Endothelial cell of umbilical vein (primary cell): ENCODE measurements at regions not wholly inside any gene's neighbourhood (a gene's known extent, or its start where the extent isn't known, plus 50 kb on each side); places are given as distances from the start of the nearest gene placed in this dataset.

Source experiments
- BruUV-seq: library from RNA; stranded (reverse); fragments of 400-500 nt; replicated peaks from 2 replicates; lab custom pipeline; 2021; lab: Mats Ljungman, UMichigan
- CTCF ChIA-PET: fragments of 300-600, 350-600 bp; sonication (Branson Sonifier 250); formaldehyde crosslinking; loops from one replicate; lab custom pipeline; 2021; ENCODE audit warnings: antibody characterized with exemption, inconsistent platforms; lab: Charles Lee
- POLR2A ChIA-PET: fragments of 300-600, 350-600 bp; sonication (Branson Sonifier 250); formaldehyde crosslinking; loops from one replicate; lab custom pipeline; 2021; ENCODE audit warnings: antibody characterized with exemption, inconsistent platforms; lab: Charles Lee
- DNase-seq: peaks from one replicate; pipeline ENCODE4 v3.0.0-alpha.2; 2011; ENCODE audit warnings: low read depth, low spot score
- FAIRE-seq: peaks from 2 replicates; lab custom pipeline; 2011; peaks lifted over from hg19 to GRCh38; lab: Jason Lieb, UNC
- H2AFZ ChIP-seq: 2 replicates; pipeline ENCODE4 v1.6.0; 2012; ENCODE audit warnings: low read depth, low read length, control low read depth, inconsistent platforms
- H3K27ac ChIP-seq: 2 replicates; pipeline ENCODE4 v1.5.1; 2011; ENCODE audit warnings: low read depth, mild to moderate bottlenecking, control low read depth, low read length, moderate library complexity; ENCODE audit not compliant: insufficient read depth
- H3K27me3 ChIP-seq, 2 experiments: 2 replicates each; pipeline versions ENCODE4 v1.6.0 to v1.6.1; 2011; ENCODE audit warnings: low read length in 2 of 2, mixed read lengths in 1 of 2; ENCODE audit not compliant: control insufficient read depth in 2 of 2, insufficient read depth in 2 of 2
- H3K36me3 ChIP-seq, 2 experiments: 2 replicates in 1 of 2; 3 replicates in 1 of 2; pipeline ENCODE4 v1.5.1; 2011; ENCODE audit warnings: low read length in 2 of 2, mild to moderate bottlenecking in 1 of 2, moderate library complexity in 1 of 2; ENCODE audit not compliant: control insufficient read depth in 2 of 2, insufficient read depth in 2 of 2; ENCODE audit errors: extremely low read depth in 1 of 2
- H3K4me1 ChIP-seq: 3 replicates; pipeline ENCODE4 v1.5.1; 2011; ENCODE audit warnings: mild to moderate bottlenecking, low read length; ENCODE audit not compliant: control insufficient read depth, insufficient read depth; ENCODE audit errors: extremely low read depth
- H3K4me2 ChIP-seq: 2 replicates; pipeline ENCODE4 v1.6.1; 2011; ENCODE audit warnings: low read length, control low read depth, mixed read lengths; ENCODE audit not compliant: insufficient read depth
- H3K4me3 ChIP-seq, 3 experiments: fragments of 200-600 bp in 1 of 3; sonication (generic), shearing (Covaris generic) in 1 of 3; replicated peaks in 1 of 3; 2 replicates each; pipeline ENCODE4 v1.5.1; 2011 to 2016; ENCODE audit warnings: control low read depth in 3 of 3, low read length in 3 of 3, mild to moderate bottlenecking in 2 of 3, inconsistent platforms in 1 of 3, low read depth in 1 of 3, moderate library complexity in 1 of 3; ENCODE audit not compliant: insufficient read depth in 1 of 3
- H3K79me2 ChIP-seq: 2 replicates; pipeline ENCODE4 v1.6.0; 2012; ENCODE audit warnings: low read length, inconsistent platforms; ENCODE audit not compliant: control insufficient read depth, insufficient read depth
- H3K9ac ChIP-seq: replicated peaks from 2 replicates; pipeline ENCODE3; 2011; ENCODE audit warnings: low read length, control low read depth; ENCODE audit not compliant: insufficient read depth; ENCODE audit errors: extremely low read depth
- H3K9me1 ChIP-seq: replicated peaks from 3 replicates; pipeline ENCODE4 v1.6.0; 2011; ENCODE audit warnings: mild to moderate bottlenecking, low read length; ENCODE audit not compliant: control insufficient read depth, insufficient read depth; ENCODE audit errors: extremely low read depth
- H3K9me3 ChIP-seq: replicated peaks from 2 replicates; pipeline ENCODE4 v1.5.1; 2012; ENCODE audit warnings: low read length, inconsistent platforms; ENCODE audit not compliant: control insufficient read depth, insufficient read depth
- H4K20me1 ChIP-seq: replicated peaks from 2 replicates; pipeline ENCODE3; 2011; ENCODE audit warnings: mild to moderate bottlenecking, low read length; ENCODE audit not compliant: control insufficient read depth, insufficient read depth; ENCODE audit errors: extremely low read depth
- EZH2 ChIP-seq: IDR thresholded peaks from 2 replicates; pipeline ENCODE4 v1.6.1; 2012; ENCODE audit warnings: borderline replicate concordance, low read depth, mild to moderate bottlenecking, moderate library complexity, low read length, inconsistent platforms; ENCODE audit not compliant: severe bottlenecking
- FOS ChIP-seq: IDR thresholded peaks from 2 replicates; pipeline ENCODE4 v1.6.1; 2011; ENCODE audit warnings: mild to moderate bottlenecking, low read length, moderate library complexity, borderline replicate concordance; ENCODE audit not compliant: insufficient read depth
- GATA2 ChIP-seq: IDR thresholded peaks from 2 replicates; pipeline ENCODE4 v1.7.0; 2011; ENCODE audit warnings: low read depth, mild to moderate bottlenecking, moderate library complexity, mixed read lengths, low read length; ENCODE audit not compliant: insufficient read length, insufficient read depth
- JUN ChIP-seq: IDR thresholded peaks from 2 replicates; pipeline ENCODE4 v1.6.1; 2011; ENCODE audit warnings: borderline replicate concordance, low read depth; ENCODE audit not compliant: insufficient read length, insufficient read depth
- MYC ChIP-seq: IDR thresholded peaks from one replicate; pipeline ENCODE4 v1.6.1; 2011; ENCODE audit warnings: mild to moderate bottlenecking, low read depth, low read length
- POLR2A ChIP-seq: IDR thresholded peaks from 2 replicates; pipeline ENCODE4 v1.6.1; 2012; ENCODE audit warnings: low read depth, mild to moderate bottlenecking, control low read depth, low read length
- POLR2AphosphoS5 ChIP-seq: IDR thresholded peaks from 2 replicates; pipeline ENCODE4 v1.6.1; 2012; ENCODE audit warnings: low read depth, mild to moderate bottlenecking, control low read depth, low read length, moderate library complexity; ENCODE audit not compliant: insufficient read depth
- dilution Hi-C: fragments of 300-500 bp; cut with MboI; formaldehyde crosslinking; loops from one replicate; pipeline ENCODE4 v1.15.0; 2019; ENCODE audit warnings: low sequenced_read_pairs; ENCODE audit not compliant: extremely low pct_ligation_motif_present
- intact Hi-C: fragments of 100-400 bp; cut with micrococcal nuclease; formaldehyde crosslinking; loops from one replicate; pipeline ENCODE4 v1.10.0; 2022
- TF ChIP-seq, protein P1 (sequence below): IDR thresholded peaks from 2 replicates; pipeline ENCODE4 v1.6.1; 2011; ENCODE audit not compliant: insufficient read depth, insufficient read length
- TF ChIP-seq, protein P2 (sequence below), 2 donors: IDR thresholded peaks; 1 replicate in 1 of 2; 2 replicates in 1 of 2; pipeline ENCODE4 v1.5.1; 2011; ENCODE audit warnings: low read length in 2 of 2, mild to moderate bottlenecking in 2 of 2, moderate library complexity in 2 of 2, control low read depth in 1 of 2, inconsistent platforms in 1 of 2, low read depth in 1 of 2; ENCODE audit not compliant: insufficient read depth in 1 of 2; ENCODE audit errors: extremely low read depth in 1 of 2

DNA sequence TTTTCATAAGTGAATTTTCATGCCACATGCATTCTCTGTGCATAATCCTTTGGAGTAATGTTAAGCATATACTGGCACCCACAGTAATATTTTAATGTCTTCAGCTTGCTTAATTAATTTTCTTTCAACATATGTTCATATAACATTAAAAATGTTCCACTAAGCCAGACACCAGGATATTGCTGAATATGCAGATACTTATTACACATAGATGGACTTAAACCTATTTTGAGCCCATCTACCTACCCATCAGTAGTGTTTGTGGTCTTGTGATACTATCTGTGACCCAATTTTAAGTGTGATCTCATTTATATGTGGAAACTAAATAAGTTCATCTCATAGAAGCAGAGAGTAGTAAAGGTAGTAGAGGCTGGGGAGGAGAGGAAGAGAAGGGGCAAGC is 379.5 kb upstream of the JAG1 start:
- FAIRE-seq = no peak
- TF ChIP-seq EZH2 (no peak), GATA2 (no peak), JUN (no peak), POLR2A (no peak), POLR2AphosphoS5 (no peak), FOS (no peak), MYC (no peak)
- TF ChIP-seq, protein P1, sequence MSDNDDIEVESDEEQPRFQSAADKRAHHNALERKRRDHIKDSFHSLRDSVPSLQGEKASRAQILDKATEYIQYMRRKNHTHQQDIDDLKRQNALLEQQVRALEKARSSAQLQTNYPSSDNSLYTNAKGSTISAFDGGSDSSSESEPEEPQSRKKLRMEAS = no peak
- TF ChIP-seq, protein P2, sequence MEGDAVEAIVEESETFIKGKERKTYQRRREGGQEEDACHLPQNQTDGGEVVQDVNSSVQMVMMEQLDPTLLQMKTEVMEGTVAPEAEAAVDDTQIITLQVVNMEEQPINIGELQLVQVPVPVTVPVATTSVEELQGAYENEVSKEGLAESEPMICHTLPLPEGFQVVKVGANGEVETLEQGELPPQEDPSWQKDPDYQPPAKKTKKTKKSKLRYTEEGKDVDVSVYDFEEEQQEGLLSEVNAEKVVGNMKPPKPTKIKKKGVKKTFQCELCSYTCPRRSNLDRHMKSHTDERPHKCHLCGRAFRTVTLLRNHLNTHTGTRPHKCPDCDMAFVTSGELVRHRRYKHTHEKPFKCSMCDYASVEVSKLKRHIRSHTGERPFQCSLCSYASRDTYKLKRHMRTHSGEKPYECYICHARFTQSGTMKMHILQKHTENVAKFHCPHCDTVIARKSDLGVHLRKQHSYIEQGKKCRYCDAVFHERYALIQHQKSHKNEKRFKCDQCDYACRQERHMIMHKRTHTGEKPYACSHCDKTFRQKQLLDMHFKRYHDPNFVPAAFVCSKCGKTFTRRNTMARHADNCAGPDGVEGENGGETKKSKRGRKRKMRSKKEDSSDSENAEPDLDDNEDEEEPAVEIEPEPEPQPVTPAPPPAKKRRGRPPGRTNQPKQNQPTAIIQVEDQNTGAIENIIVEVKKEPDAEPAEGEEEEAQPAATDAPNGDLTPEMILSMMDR (IDR thresholded peaks at IDR 0.05; ENCODE audit: extremely low read depth in 1 of 2, insufficient read depth in 1 of 2, low read depth in 1 of 2, low read length in 2 of 2) = no peak
- dilution Hi-C loops = no loop called here

More for the DNA sequence above, 379.5 kb upstream of the JAG1 start:
- no TSS peak for BruUV-seq
- no peaks in the 10 kb centered on the region for H3K9me1 ChIP-seq
- no peak overlapping the region for H3K27ac ChIP-seq
- H3K4me3 ChIP-seq = no peak overlapping the region
- H4K20me1 ChIP-seq = no peaks in the 10 kb centered on the region
- no peaks in the 10 kb centered on the region for H3K27me3 ChIP-seq
- H3K4me1 ChIP-seq = no peaks in the 10 kb centered on the region
- H3K9me3 ChIP-seq = no peaks in the 10 kb centered on the region
- intact Hi-C loops = no loop called here
- H3K36me3 ChIP-seq = no peaks in the 10 kb centered on the region
- no peak overlapping the region for H2AFZ ChIP-seq
- ChIA-PET POLR2A (no interaction called here), CTCF (interaction anchor here (0.8 kb wide), 1 partner anchor 22 kb away, joined by 3 read pairs; no protein-coding TSS in a partner anchor)
- H3K9ac ChIP-seq = no peak overlapping the region
- no peaks in the 10 kb centered on the region for H3K79me2 ChIP-seq
- DNase-seq = no peak
- H3K4me2 ChIP-seq = no peak overlapping the region
